Thyroid gland (tissue), 4 donors: ENCODE measurements at regions not wholly inside any gene's neighbourhood (a gene's known extent, or its start where the extent isn't known, plus 50 kb on each side); places are given as distances from the start of the nearest gene placed in this dataset.

Source experiments
- POLR2A ChIP-seq, 2 donors: fragments of 450-650 bp; IDR thresholded peaks; one replicate each; pipeline ENCODE4 v1.6.1; 2017; ENCODE audit warnings: antibody characterized with exemption in 2 of 2, mild to moderate bottlenecking in 2 of 2, moderate library complexity in 1 of 2
- TF ChIP-seq, protein P1 (sequence below), 6 experiments: fragments of 200-600 bp in 3 of 6; fragments of 450-650 bp in 3 of 6; sonication (generic) in 3 of 6; IDR thresholded peaks; one replicate each; pipeline ENCODE4 v1.5.1; 2016 to 2019; ENCODE audit warnings: antibody characterized with exemption in 6 of 6, mild to moderate bottlenecking in 2 of 6, inconsistent platforms in 1 of 6, moderate library complexity in 1 of 6

DNA sequence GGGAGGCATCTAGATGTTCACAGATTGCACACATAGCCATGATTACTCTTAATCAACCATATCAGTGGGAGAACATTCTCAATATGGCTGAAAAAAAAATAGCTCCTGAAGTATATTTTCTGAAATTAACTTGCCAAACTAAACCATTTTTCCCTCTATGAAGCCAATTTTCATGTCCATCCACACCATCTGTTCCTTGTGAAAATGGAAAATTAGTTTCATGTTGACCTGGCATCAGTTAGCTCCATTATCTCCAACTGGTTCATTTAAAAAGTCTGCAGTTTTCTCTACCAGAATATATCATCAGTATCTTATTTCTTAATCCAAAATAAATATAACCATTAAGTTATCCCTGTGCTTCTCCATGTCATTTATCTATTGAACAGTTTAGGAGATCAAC, 138.8 kb upstream of the CDH10 start:
- TF ChIP-seq POLR2A (IDR thresholded peaks at IDR 0.05), result no peak
- TF ChIP-seq, protein P1, sequence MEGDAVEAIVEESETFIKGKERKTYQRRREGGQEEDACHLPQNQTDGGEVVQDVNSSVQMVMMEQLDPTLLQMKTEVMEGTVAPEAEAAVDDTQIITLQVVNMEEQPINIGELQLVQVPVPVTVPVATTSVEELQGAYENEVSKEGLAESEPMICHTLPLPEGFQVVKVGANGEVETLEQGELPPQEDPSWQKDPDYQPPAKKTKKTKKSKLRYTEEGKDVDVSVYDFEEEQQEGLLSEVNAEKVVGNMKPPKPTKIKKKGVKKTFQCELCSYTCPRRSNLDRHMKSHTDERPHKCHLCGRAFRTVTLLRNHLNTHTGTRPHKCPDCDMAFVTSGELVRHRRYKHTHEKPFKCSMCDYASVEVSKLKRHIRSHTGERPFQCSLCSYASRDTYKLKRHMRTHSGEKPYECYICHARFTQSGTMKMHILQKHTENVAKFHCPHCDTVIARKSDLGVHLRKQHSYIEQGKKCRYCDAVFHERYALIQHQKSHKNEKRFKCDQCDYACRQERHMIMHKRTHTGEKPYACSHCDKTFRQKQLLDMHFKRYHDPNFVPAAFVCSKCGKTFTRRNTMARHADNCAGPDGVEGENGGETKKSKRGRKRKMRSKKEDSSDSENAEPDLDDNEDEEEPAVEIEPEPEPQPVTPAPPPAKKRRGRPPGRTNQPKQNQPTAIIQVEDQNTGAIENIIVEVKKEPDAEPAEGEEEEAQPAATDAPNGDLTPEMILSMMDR (IDR thresholded peaks at IDR 0.05), result no peak
